H1 (cell line): ENCODE measurements at regions not wholly inside any gene's neighbourhood (a gene's known extent, or its start where the extent isn't known, plus 50 kb on each side); places are given as distances from the start of the nearest gene placed in this dataset.

ENCODE experiments used
- CTCF ChIA-PET: fragments of 300-600 bp; sonication (Branson Sonifier 250); formaldehyde crosslinking; loops from one replicate; lab custom pipeline; 2021; ENCODE audit not compliant: partially characterized antibody; lab: Charles Lee
- POLR2A ChIA-PET: fragments of 300-600 bp; sonication (Branson Sonifier 250); formaldehyde crosslinking; loops from one replicate; lab custom pipeline; 2021; ENCODE audit warnings: inconsistent platforms; ENCODE audit not compliant: partially characterized antibody; lab: Charles Lee
- DNase-seq, 2 experiments: peaks; one replicate each; pipeline versions ENCODE4 v3.0.0 to v3.0.0-alpha.2; 2010 to 2022; ENCODE audit warnings: low spot score in 2 of 2, low read depth in 1 of 2, mixed read lengths in 1 of 2
- FAIRE-seq: peaks from 2 replicates; lab custom pipeline; 2011; peaks lifted over from hg19 to GRCh38; lab: Jason Lieb, UNC
- H2AFZ ChIP-seq: 2 replicates; pipeline ENCODE4 v1.8.1; 2012; ENCODE audit warnings: low read length, inconsistent platforms
- H2AK5ac ChIP-seq: 2 replicates; pipeline ENCODE4 v1.6.1; 2013; ENCODE audit warnings: low read depth, low read length
- H2BK120ac ChIP-seq: replicated peaks from 2 replicates; pipeline ENCODE3; 2013; ENCODE audit warnings: low read depth, low read length, inconsistent platforms
- H2BK12ac ChIP-seq: 2 replicates; pipeline ENCODE4 v1.6.1; 2013; ENCODE audit warnings: low read depth, low read length
- H2BK15ac ChIP-seq: 2 replicates; pipeline ENCODE4 v1.6.1; 2013; ENCODE audit warnings: low read length
- H2BK20ac ChIP-seq: 2 replicates; pipeline ENCODE4 v1.6.1; 2013; ENCODE audit warnings: low read length
- H2BK5ac ChIP-seq: 2 replicates; pipeline ENCODE4 v1.6.1; 2013; ENCODE audit warnings: low read depth, low read length
- H3K14ac ChIP-seq: 2 replicates; pipeline ENCODE4 v1.6.1; 2013; ENCODE audit warnings: inconsistent platforms; ENCODE audit not compliant: insufficient read length
- H3K18ac ChIP-seq: 2 replicates; pipeline ENCODE4 v1.6.1; 2013; ENCODE audit warnings: low read length; ENCODE audit errors: extremely low read depth
- H3K23ac ChIP-seq: 2 replicates; pipeline ENCODE4 v1.6.1; 2013; ENCODE audit warnings: inconsistent platforms; ENCODE audit not compliant: insufficient read length
- H3K23me2 ChIP-seq: 2 replicates; pipeline ENCODE4 v1.6.1; 2013; ENCODE audit warnings: low read depth, low read length
- H3K27ac ChIP-seq: 2 replicates; pipeline ENCODE4 v1.6.1; 2011; ENCODE audit warnings: low read depth, low read length, inconsistent platforms
- H3K27me3 ChIP-seq, 4 experiments: replicated peaks in 1 of 4; 1 replicate in 1 of 4; 2 replicates in 3 of 4; pipeline versions ENCODE4 v1.6.1 to v1.8.1; 2011 to 2013; ENCODE audit warnings: low read length in 3 of 4, mild to moderate bottlenecking in 3 of 4, inconsistent platforms in 2 of 4, mixed read lengths in 2 of 4, moderate library complexity in 1 of 4; ENCODE audit not compliant: control insufficient read depth in 3 of 4, insufficient read depth in 3 of 4; ENCODE audit errors: extremely low read depth in 1 of 4
- H3K36me3 ChIP-seq, 4 experiments: 2 replicates each; pipeline versions ENCODE4 v1.6.1 to v1.8.1; 2011 to 2013; ENCODE audit warnings: mild to moderate bottlenecking in 4 of 4, low read length in 3 of 4, moderate library complexity in 2 of 4, control low read depth in 1 of 4, inconsistent platforms in 1 of 4; ENCODE audit not compliant: insufficient read depth in 4 of 4, control insufficient read depth in 2 of 4
- H3K4ac ChIP-seq: replicated peaks from 2 replicates; pipeline ENCODE3; 2013; ENCODE audit warnings: low read length, low read depth, mixed read lengths, inconsistent platforms; ENCODE audit not compliant: insufficient read length
- H3K4me1 ChIP-seq, 4 experiments: replicated peaks in 1 of 4; 1 replicate in 1 of 4; 2 replicates in 3 of 4; pipeline versions ENCODE4 v1.6.1 to v1.8.1; 2011 to 2013; ENCODE audit warnings: low read length in 3 of 4, inconsistent platforms in 2 of 4, mixed read lengths in 1 of 4; ENCODE audit not compliant: insufficient read depth in 4 of 4, control insufficient read depth in 3 of 4
- H3K4me2 ChIP-seq, 2 experiments: 2 replicates each; pipeline versions ENCODE4 v1.6.1 to v1.8.1; 2011 to 2013; ENCODE audit warnings: low read depth in 2 of 2, low read length in 2 of 2, control low read depth in 1 of 2, inconsistent platforms in 1 of 2, mild to moderate bottlenecking in 1 of 2; ENCODE audit not compliant: insufficient read depth in 1 of 2
- H3K4me3 ChIP-seq, 4 experiments: fragments of 200-600, 300-600 bp in 1 of 4; sonication (generic), shearing (Covaris generic), sonication (Bioruptor Twin) in 1 of 4; 2 replicates each; pipeline versions ENCODE4 v1.5.1 to v1.8.1; 2011 to 2016; ENCODE audit warnings: low read length in 4 of 4, low read depth in 3 of 4, control low read depth in 2 of 4, inconsistent platforms in 2 of 4, mild to moderate bottlenecking in 2 of 4, mixed read lengths in 1 of 4, moderate library complexity in 1 of 4; ENCODE audit not compliant: insufficient read depth in 2 of 4; ENCODE audit errors: extremely low read depth in 1 of 4
- H3K56ac ChIP-seq: replicated peaks from 2 replicates; pipeline ENCODE3; 2013; ENCODE audit warnings: low read depth, mild to moderate bottlenecking, mixed read lengths, low read length, inconsistent platforms; ENCODE audit not compliant: insufficient read length
- H3K79me1 ChIP-seq: 2 replicates; pipeline ENCODE4 v1.6.1; 2013; ENCODE audit warnings: low read depth, low read length, control low read depth
- H3K79me2 ChIP-seq, 2 experiments: 2 replicates each; pipeline versions ENCODE4 v1.6.1 to v1.8.1; 2012 to 2013; ENCODE audit warnings: low read length in 2 of 2, mild to moderate bottlenecking in 2 of 2, inconsistent platforms in 1 of 2; ENCODE audit not compliant: insufficient read depth in 2 of 2, control insufficient read depth in 1 of 2
- H3K9ac ChIP-seq, 4 experiments: replicated peaks in 1 of 4; 1 replicate in 1 of 4; 2 replicates in 3 of 4; pipeline versions ENCODE4 v1.6.1 to v1.8.1; 2011 to 2013; ENCODE audit warnings: low read depth in 3 of 4, low read length in 3 of 4, control low read depth in 2 of 4, mild to moderate bottlenecking in 2 of 4, moderate library complexity in 2 of 4, inconsistent platforms in 1 of 4; ENCODE audit errors: extremely low read depth in 1 of 4
- H3K9me3 ChIP-seq, 2 experiments: 2 replicates each; pipeline versions ENCODE4 v1.6.1 to v1.8.1; 2012 to 2013; ENCODE audit warnings: mild to moderate bottlenecking in 2 of 2, moderate library complexity in 2 of 2, control low read depth in 1 of 2, inconsistent platforms in 1 of 2, low read depth in 1 of 2, low read length in 1 of 2, mixed read lengths in 1 of 2; ENCODE audit not compliant: insufficient read depth in 2 of 2
- H4K20me1 ChIP-seq, 2 experiments: replicated peaks in 1 of 2; 2 replicates each; pipeline versions ENCODE3 to v1.8.1; 2011 to 2013; ENCODE audit warnings: inconsistent platforms in 2 of 2, low read length in 2 of 2, mild to moderate bottlenecking in 1 of 2; ENCODE audit not compliant: insufficient read depth in 2 of 2, control insufficient read depth in 1 of 2
- H4K5ac ChIP-seq: 2 replicates; pipeline ENCODE4 v1.6.1; 2013; ENCODE audit warnings: low read length, low read depth, mixed read lengths, inconsistent platforms; ENCODE audit not compliant: insufficient read length
- H4K8ac ChIP-seq: 2 replicates; pipeline ENCODE4 v1.8.0; 2013; ENCODE audit warnings: mild to moderate bottlenecking, moderate library complexity, low read length, inconsistent platforms; ENCODE audit not compliant: insufficient read depth; ENCODE audit errors: extremely low read depth
- H4K91ac ChIP-seq: replicated peaks from 2 replicates; pipeline ENCODE3; 2013; ENCODE audit warnings: low read length, mixed read lengths, inconsistent platforms; ENCODE audit not compliant: insufficient read length
- BCL11A ChIP-seq, 2 experiments: IDR thresholded peaks; one replicate each; pipeline ENCODE4 v1.6.1; 2011; ENCODE audit warnings: low read depth in 2 of 2, low read length in 2 of 2, mild to moderate bottlenecking in 2 of 2
- CEBPB ChIP-seq: IDR thresholded peaks from 2 replicates; pipeline ENCODE4 v1.6.1; 2012; ENCODE audit warnings: low read depth, low read length
- TEAD4 ChIP-seq: IDR thresholded peaks from 2 replicates; pipeline ENCODE4 v1.6.1; 2012; ENCODE audit warnings: low read depth, low read length, inconsistent platforms, mixed read lengths
- WGBS, 2 experiments: shearing (Covaris generic) in 1 of 2; methylation state at CpG; one replicate each; pipeline versions ENCODE4 v1.1.6 to v1.1.7; 2013 to 2015; ENCODE audit warnings: low lambda C conversion rate in 2 of 2, mixed read lengths in 2 of 2, inconsistent platforms in 1 of 2, low coverage in 1 of 2, missing lambda C conversion rate in 1 of 2; ENCODE audit not compliant: insufficient replicate concordance in 2 of 2, insufficient coverage in 1 of 2, insufficient read length in 1 of 2; ENCODE audit errors: extremely low coverage in 1 of 2, missing lambda C conversion rate in 1 of 2; 5-methylcytosine and 5-hydroxymethylcytosine counted together

DNA sequence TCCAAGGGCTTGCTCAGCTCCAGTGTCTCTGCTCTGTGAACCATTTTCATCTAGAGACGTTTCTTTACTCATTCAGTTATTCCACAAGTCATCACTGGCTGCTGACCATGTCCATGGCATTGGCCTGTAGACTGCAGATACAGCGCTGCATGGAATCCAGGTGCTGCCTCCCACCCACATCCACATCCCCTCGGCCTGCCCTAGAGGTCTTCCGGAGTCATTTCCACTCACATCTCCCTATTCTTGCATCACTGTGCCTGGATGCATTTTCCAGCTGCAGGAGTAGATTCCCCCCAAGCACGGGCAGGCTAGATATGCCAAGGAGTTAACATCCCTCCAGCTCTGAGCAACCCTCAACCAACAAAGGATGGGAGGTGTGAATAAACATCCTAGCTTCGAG, 68.9 kb downstream of the CHST1 start:
- CTCF ChIA-PET = interaction anchor here (1.0 to 1.6 kb wide), 4 partner anchors 82 to 225 kb away, joined by 3 to 5 read pairs (median 4); no protein-coding TSS in a partner anchor

More for the DNA sequence above, 68.9 kb downstream of the CHST1 start:
- Histone ChIP-seq H2BK5ac (no peak overlapping the region), H3K4me3 (no peak overlapping the region), H3K18ac (no peak overlapping the region), H3K14ac (no peak overlapping the region), H2AFZ (no peak overlapping the region), H3K4me2 (no peak overlapping the region), H3K56ac (no peak overlapping the region), H4K8ac (no peak overlapping the region), H3K79me1 (no peaks in the 10 kb centered on the region), H3K36me3 (no peaks in the 10 kb centered on the region), H4K5ac (no peak overlapping the region), H3K4me1 (no peaks in the 10 kb centered on the region), H4K91ac (no peak overlapping the region), H3K23ac (no peak overlapping the region), H3K9me3 (no peaks in the 10 kb centered on the region), H3K23me2 (no peaks in the 10 kb centered on the region), H3K79me2 (no peaks in the 10 kb centered on the region), H2BK20ac (no peak overlapping the region), H4K20me1 (no peaks in the 10 kb centered on the region), H2BK12ac (no peak overlapping the region), H2BK120ac (no peak overlapping the region), H3K27ac (no peak overlapping the region), H2BK15ac (no peak overlapping the region), H3K9ac (no peak overlapping the region), H3K4ac (no peak overlapping the region), H3K27me3 (no peaks in the 10 kb centered on the region), H2AK5ac (no peak overlapping the region)
- TF ChIP-seq CEBPB (no peak), TEAD4 (no peak), BCL11A (IDR thresholded peaks at IDR 0.05; ENCODE audit: low read depth in 2 of 2, low read length in 2 of 2) (no peak)
- DNase-seq (no peak), FAIRE-seq (no peak)
- POLR2A ChIA-PET = no interaction called here
- 88% methylated on average over 6 of the region's 6 CpGs; no CpG with 5 or more reads in 1 of the 2 experiments for WGBS, 2 experiments
